Body of pancreas (tissue), 4 donors: ENCODE measurements at regions not wholly inside any gene's neighbourhood (a gene's known extent, or its start where the extent isn't known, plus 50 kb on each side); places are given as distances from the start of the nearest gene placed in this dataset.

ENCODE experiments used
- POLR2A ChIP-seq, 3 donors: fragments of 450-650 bp; IDR thresholded peaks; one replicate each; pipeline ENCODE4 v1.6.1; 2016; ENCODE audit warnings: antibody characterized with exemption in 3 of 3, mild to moderate bottlenecking in 2 of 3
- TF ChIP-seq, protein P1 (sequence below), 7 experiments: fragments of 450-650 bp in 4 of 7; fragments of 200-600 bp in 3 of 7; sonication (generic) in 3 of 7; IDR thresholded peaks; one replicate each; pipeline ENCODE4 v1.5.1; 2016 to 2019; ENCODE audit warnings: antibody characterized with exemption in 7 of 7

DNA sequence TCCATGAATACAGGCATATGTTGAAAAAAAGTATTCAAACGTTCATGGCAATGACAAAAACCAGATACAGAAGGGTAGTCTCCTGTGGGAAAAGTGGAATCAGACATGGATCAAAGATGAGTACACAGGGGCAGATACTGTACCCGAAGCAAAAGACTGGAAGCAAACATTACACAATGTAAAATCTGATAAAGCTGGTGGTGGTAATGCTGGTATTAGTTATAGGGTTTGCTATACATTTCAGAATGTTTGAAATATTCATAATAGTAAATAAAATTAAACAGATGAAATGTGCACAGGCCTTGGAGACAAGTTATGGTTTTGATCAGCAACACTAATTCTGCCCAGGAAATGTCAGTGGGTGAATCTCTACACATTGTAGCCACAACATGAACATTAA lies 607.6 kb downstream of the SOX6 start:
- TF ChIP-seq, protein P1, sequence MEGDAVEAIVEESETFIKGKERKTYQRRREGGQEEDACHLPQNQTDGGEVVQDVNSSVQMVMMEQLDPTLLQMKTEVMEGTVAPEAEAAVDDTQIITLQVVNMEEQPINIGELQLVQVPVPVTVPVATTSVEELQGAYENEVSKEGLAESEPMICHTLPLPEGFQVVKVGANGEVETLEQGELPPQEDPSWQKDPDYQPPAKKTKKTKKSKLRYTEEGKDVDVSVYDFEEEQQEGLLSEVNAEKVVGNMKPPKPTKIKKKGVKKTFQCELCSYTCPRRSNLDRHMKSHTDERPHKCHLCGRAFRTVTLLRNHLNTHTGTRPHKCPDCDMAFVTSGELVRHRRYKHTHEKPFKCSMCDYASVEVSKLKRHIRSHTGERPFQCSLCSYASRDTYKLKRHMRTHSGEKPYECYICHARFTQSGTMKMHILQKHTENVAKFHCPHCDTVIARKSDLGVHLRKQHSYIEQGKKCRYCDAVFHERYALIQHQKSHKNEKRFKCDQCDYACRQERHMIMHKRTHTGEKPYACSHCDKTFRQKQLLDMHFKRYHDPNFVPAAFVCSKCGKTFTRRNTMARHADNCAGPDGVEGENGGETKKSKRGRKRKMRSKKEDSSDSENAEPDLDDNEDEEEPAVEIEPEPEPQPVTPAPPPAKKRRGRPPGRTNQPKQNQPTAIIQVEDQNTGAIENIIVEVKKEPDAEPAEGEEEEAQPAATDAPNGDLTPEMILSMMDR (IDR thresholded peaks at IDR 0.05): no peak
- TF ChIP-seq POLR2A (IDR thresholded peaks at IDR 0.05): no peak
